Activated T-helper 2 cell treated with anti-CD3 and anti-CD28 coated beads, Interferon-gamma antibody, Interleukin-2, Interleukin-4, amounts not matched to agents 10 μg/mL and 5 μg/mL and 100 μg/mL, durations not matched to agents 14 hours and 24 hours and 36 hours (primary cell): ENCODE measurements at regions not wholly inside any gene's neighbourhood (a gene's known extent, or its start where the extent isn't known, plus 50 kb on each side); places are given as distances from the start of the nearest gene placed in this dataset.
A peak's percentile ranks its signal among the peaks of the same experiment; 100 is the strongest.
"Not testable (repeated sequence)": the region's sequence is repeated elsewhere in the genome, so short reads cannot be mapped to it uniquely, and the experiment has no call there.

Source experiments
- DNase-seq: peaks from one replicate; pipeline ENCODE4 v3.0.0; 2021; ENCODE audit warnings: low spot score
- H3K27ac Mint-ChIP-seq: one replicate; pipeline ENCODE4 v1.8.0; 2021; ENCODE audit warnings: mixed read lengths
- H3K27me3 Mint-ChIP-seq: one replicate; pipeline ENCODE4 v1.8.0; 2021; ENCODE audit warnings: low read depth, mixed read lengths
- H3K36me3 Mint-ChIP-seq: one replicate; pipeline ENCODE4 v1.8.0; 2021; ENCODE audit warnings: low read depth, mixed read lengths
- H3K4me1 Mint-ChIP-seq: one replicate; pipeline ENCODE4 v1.8.0; 2021; ENCODE audit warnings: low read depth, mixed read lengths
- H3K4me3 Mint-ChIP-seq: one replicate; pipeline ENCODE4 v1.8.0; 2021; ENCODE audit warnings: low read depth, mild to moderate bottlenecking, moderate library complexity, mixed read lengths
- H3K9me3 Mint-ChIP-seq: one replicate; pipeline ENCODE4 v1.8.0; 2021; ENCODE audit warnings: mixed read lengths
- intact Hi-C: fragments of 100-400 bp; cut with micrococcal nuclease; formaldehyde crosslinking; loops from one replicate; pipeline ENCODE4 v1.15.1; 2023

DNA sequence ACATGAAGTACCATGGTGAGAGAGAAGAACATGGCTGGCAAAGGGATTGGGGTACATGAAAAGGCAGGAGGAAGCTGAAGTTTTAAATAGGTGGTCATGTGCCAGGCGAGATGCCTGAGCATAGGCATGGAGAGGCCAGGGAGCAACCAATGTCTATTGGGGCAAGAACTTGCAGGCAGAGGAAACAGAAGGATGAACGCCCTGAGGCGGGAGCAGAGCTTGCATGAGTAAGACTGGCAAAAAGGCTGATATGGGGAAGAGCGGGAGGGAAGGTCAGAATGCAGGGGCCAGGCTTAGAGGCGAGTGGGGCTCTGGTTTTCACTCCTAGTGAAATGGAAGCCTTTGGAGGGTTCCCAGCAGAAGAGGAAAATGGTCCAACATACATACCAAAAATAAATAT lies 52.5 kb upstream of the VSTM5 start:
- H3K4me3 Mint-ChIP-seq = no peak overlapping the region
- H3K36me3 Mint-ChIP-seq = no peaks in the 10 kb centered on the region
- no peaks in the 10 kb centered on the region for H3K4me1 Mint-ChIP-seq
- intact Hi-C loops = no loop called here
- H3K27me3 Mint-ChIP-seq = peaks cover 2% of the 10 kb centered on the region
- no peaks in the 10 kb centered on the region for H3K9me3 Mint-ChIP-seq
- no peak overlapping the region for H3K27ac Mint-ChIP-seq
- no peak for DNase-seq

GRCh38 chr11:93903989-93904388 lies 53.6 kb upstream of the VSTM5 start:
- no peak overlapping the region for H3K27ac Mint-ChIP-seq
- no peaks in the 10 kb centered on the region for H3K9me3 Mint-ChIP-seq
- no peaks in the 10 kb centered on the region for H3K4me1 Mint-ChIP-seq
- intact Hi-C loops = no loop called here
- no peak overlapping the region for H3K4me3 Mint-ChIP-seq
- DNase-seq = no peak
- no peaks in the 10 kb centered on the region for H3K27me3 Mint-ChIP-seq
- no peaks in the 10 kb centered on the region for H3K36me3 Mint-ChIP-seq

DNA sequence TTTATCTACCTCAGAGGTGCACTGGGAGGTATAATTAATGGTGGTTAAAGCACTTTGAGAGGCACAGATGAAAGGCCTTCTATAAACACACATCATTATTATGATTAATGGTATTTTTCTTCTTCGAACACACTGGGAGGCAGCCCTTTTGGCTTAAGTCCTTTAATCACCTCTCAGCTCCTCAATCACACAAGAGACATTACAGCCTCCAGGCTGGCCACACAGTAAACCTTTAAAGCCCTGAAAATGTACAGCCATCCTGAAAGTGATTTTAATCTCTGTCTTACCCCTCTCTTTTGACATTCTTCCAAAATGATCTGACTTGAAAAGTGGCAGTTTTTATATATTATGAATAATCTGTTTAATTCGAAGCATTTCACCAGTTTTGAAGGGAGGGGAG lies 54.3 kb upstream of the VSTM5 start:
- no peak for DNase-seq
- intact Hi-C loops = no loop called here

GRCh38 chr11:93905384-93905783 lies 55.0 kb upstream of the VSTM5 start:
- H3K4me1 Mint-ChIP-seq = no peaks in the 10 kb centered on the region
- H3K27ac Mint-ChIP-seq = no peak overlapping the region
- H3K36me3 Mint-ChIP-seq = no peaks in the 10 kb centered on the region
- no peak overlapping the region for H3K4me3 Mint-ChIP-seq
- no peaks in the 10 kb centered on the region for H3K9me3 Mint-ChIP-seq
- no peak for DNase-seq
- intact Hi-C loops = no loop called here
- H3K27me3 Mint-ChIP-seq = no peaks in the 10 kb centered on the region

More for the DNA sequence above, 54.3 kb upstream of the VSTM5 start:
- no peaks in the 10 kb centered on the region for H3K36me3 Mint-ChIP-seq
- no peak overlapping the region for H3K4me3 Mint-ChIP-seq
- H3K9me3 Mint-ChIP-seq = no peaks in the 10 kb centered on the region
- H3K4me1 Mint-ChIP-seq = no peaks in the 10 kb centered on the region
- no peaks in the 10 kb centered on the region for H3K27me3 Mint-ChIP-seq
- H3K27ac Mint-ChIP-seq = no peak overlapping the region

- no peaks in the 10 kb centered on the region for H3K27me3 Mint-ChIP-seq
- no peak for DNase-seq
- no peaks in the 10 kb centered on the region for H3K9me3 Mint-ChIP-seq
- H3K4me3 Mint-ChIP-seq = no peak overlapping the region
- intact Hi-C loops = no loop called here
- no peaks in the 10 kb centered on the region for H3K4me1 Mint-ChIP-seq
- no peaks in the 10 kb centered on the region for H3K36me3 Mint-ChIP-seq
- H3K27ac Mint-ChIP-seq = no peak overlapping the region
Measured at GRCh38 chr11:93906486-93906885, 56.1 kb upstream of the VSTM5 start.

GRCh38 chr11:93907901-93908300 lies 57.5 kb upstream of the VSTM5 start:
- no peak for DNase-seq
- intact Hi-C loops = no loop called here
- Mint-ChIP-seq H3K9me3 (no peaks in the 10 kb centered on the region), H3K27me3 (no peaks in the 10 kb centered on the region), H3K27ac (no peak overlapping the region), H3K4me1 (no peaks in the 10 kb centered on the region), H3K4me3 (no peak overlapping the region), H3K36me3 (no peaks in the 10 kb centered on the region)

GRCh38 chr11:93908689-93909088 lies 58.3 kb upstream of the VSTM5 start:
- H3K4me1 Mint-ChIP-seq = no peaks in the 10 kb centered on the region

DNA sequence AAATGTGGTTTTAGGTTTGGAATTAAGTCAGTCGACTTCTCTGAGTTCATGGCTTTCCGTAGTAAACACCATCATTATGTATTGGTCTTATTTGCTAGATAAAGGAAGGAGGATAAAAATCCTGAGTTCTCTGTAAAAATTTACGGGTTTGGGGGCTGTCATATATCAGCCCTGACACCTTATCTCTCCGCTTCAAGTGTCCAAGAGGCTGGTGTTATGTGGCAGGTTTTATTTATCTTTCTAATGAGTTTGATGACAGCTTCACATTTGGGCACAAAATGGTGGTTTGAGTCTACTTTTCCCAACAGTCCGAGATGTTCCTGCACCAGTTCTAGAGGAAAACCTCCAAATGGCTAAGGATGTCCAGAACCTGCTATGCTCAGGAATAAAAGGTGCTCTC lies 67.3 kb upstream of the VSTM5 start:
- Mint-ChIP-seq H3K36me3 (no peaks in the 10 kb centered on the region), H3K27me3 (peaks cover 10% of the 10 kb centered on the region), H3K4me3 (no peak overlapping the region), H3K27ac (no peak overlapping the region), H3K9me3 (no peaks in the 10 kb centered on the region), H3K4me1 (no peaks in the 10 kb centered on the region)
- DNase-seq = no peak
- intact Hi-C loops = no loop called here

More at GRCh38 chr11:93908689-93909088, 58.3 kb upstream of the VSTM5 start:
- H3K36me3 Mint-ChIP-seq = no peaks in the 10 kb centered on the region
- no peak for DNase-seq
- H3K9me3 Mint-ChIP-seq = no peaks in the 10 kb centered on the region
- H3K27me3 Mint-ChIP-seq = peaks cover 2% of the 10 kb centered on the region
- intact Hi-C loops = no loop called here
- H3K27ac Mint-ChIP-seq = no peak overlapping the region
- H3K4me3 Mint-ChIP-seq = no peak overlapping the region

GRCh38 chr11:93921695-93922468 lies 71.5 kb upstream of the VSTM5 start:
- Mint-ChIP-seq H3K27me3 (no peaks in the 10 kb centered on the region), H3K9me3 (peaks cover 8% of the 10 kb centered on the region), H3K4me3 (no peak overlapping the region), H3K27ac (no peak overlapping the region), H3K4me1 (no peaks in the 10 kb centered on the region), H3K36me3 (no peaks in the 10 kb centered on the region)
- intact Hi-C loops = loop anchor here (1.0 kb wide), 1 partner anchor 583 kb away; no protein-coding TSS in a partner anchor
- peak; percentile 9 for DNase-seq

DNA sequence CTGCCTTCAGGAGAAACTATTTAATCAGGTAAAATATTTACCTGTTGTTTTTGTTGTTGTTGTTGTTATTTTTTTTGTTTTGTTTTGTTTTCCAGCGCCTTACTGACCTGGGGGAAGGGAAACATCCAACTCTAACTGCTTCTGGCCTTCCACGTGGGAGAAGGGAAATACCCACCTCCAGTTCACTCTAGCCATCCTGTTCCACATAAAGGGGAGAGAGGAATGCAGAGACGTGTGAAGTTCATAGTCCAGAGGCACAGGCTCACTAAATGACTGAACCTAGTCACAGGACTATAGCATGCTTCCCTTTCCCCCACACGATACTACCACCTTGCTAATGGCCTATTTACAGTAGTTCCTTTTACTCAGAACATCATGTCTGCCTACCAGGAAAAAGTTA lies 72.4 kb upstream of the VSTM5 start:
- H3K27me3 Mint-ChIP-seq = no peaks in the 10 kb centered on the region
- no peaks in the 10 kb centered on the region for H3K4me1 Mint-ChIP-seq
- H3K36me3 Mint-ChIP-seq = no peaks in the 10 kb centered on the region
- no peak for DNase-seq
- H3K9me3 Mint-ChIP-seq = peaks cover 8% of the 10 kb centered on the region
- H3K4me3 Mint-ChIP-seq = no peak overlapping the region
- intact Hi-C loops = no loop called here
- no peak overlapping the region for H3K27ac Mint-ChIP-seq

DNA sequence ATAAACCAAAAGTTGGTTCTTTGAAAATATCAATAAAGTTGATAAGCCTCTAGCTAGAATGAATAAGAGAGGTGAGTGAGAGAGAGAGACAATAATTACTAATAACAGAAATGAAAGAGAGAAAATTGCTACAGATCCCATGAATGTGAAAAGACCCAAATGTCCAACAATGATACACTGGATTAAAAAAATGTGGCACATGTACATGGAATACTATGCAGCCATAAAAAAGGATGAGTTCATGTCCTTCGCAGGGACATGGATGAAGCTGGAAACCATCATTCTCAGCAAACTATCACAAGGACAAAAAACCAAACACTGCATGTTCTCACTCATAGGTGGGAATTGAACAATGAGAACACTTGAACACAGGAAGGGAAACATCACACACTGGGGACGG lies 75.7 kb upstream of the VSTM5 start:
- H3K4me1 Mint-ChIP-seq, DNase-seq, H3K4me3 Mint-ChIP-seq, H3K27ac Mint-ChIP-seq, H3K36me3 Mint-ChIP-seq, H3K9me3 Mint-ChIP-seq, H3K27me3 Mint-ChIP-seq, intact Hi-C loops: not testable (repeated sequence)

GRCh38 chr11:93929407-93929806 lies 79.0 kb upstream of the VSTM5 start:
- H3K27me3 Mint-ChIP-seq = no peaks in the 10 kb centered on the region
- H3K4me3 Mint-ChIP-seq = no peak overlapping the region
- intact Hi-C loops = no loop called here
- H3K36me3 Mint-ChIP-seq = no peaks in the 10 kb centered on the region
- no peak overlapping the region for H3K27ac Mint-ChIP-seq
- no peak for DNase-seq
- H3K4me1 Mint-ChIP-seq = no peaks in the 10 kb centered on the region
- H3K9me3 Mint-ChIP-seq = peaks cover 8% of the 10 kb centered on the region

DNA sequence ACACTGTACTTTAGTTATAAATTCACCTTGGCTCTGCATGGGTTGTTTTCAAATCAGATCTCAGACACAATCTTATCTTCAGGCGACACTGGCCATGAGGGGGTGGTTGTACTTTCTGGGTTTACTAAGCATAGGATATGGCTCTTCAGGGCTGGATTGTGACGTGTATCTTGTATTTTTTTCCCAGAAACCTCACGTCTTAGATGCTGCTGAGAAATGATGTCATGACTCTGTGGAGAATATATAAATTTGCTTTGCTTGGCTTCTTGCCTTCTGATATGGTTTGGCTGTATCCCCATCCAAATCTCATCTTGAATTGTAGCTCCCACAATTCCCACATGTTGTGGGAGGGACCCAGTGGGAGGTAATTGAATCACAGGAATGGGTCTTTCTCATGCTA lies 82.8 kb upstream of the VSTM5 start:
- DNase-seq = no peak
- no peak overlapping the region for H3K27ac Mint-ChIP-seq
- intact Hi-C loops = no loop called here
- no peaks in the 10 kb centered on the region for H3K36me3 Mint-ChIP-seq
- no peak overlapping the region for H3K4me3 Mint-ChIP-seq
- H3K9me3 Mint-ChIP-seq = no peaks in the 10 kb centered on the region
- H3K27me3 Mint-ChIP-seq = no peaks in the 10 kb centered on the region
- H3K4me1 Mint-ChIP-seq = no peaks in the 10 kb centered on the region

DNA sequence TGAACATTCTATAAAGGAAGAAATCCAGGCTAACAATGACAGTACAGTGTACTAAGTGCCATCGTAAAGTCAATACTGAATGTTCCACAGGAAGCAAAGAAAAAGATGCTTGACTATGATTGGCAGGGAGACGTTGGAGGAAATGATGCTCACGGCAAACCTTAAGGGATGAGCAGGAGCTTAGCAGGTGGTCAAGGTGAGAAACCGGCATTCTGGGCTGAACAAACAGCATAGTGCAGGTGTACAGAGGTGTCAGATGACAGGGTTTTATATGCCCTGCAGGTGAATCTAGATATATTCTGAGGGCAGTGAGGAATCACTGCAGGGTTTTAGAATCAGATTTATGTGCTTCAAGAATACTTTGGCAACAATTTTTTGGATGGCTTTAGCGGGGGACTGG lies 85.3 kb upstream of the HEPHL1 start:
- DNase-seq = no peak
- intact Hi-C loops = no loop called here
- H3K36me3 Mint-ChIP-seq = no peaks in the 10 kb centered on the region
- no peak overlapping the region for H3K27ac Mint-ChIP-seq
- H3K9me3 Mint-ChIP-seq = no peaks in the 10 kb centered on the region
- H3K4me1 Mint-ChIP-seq = no peaks in the 10 kb centered on the region
- no peak overlapping the region for H3K4me3 Mint-ChIP-seq
- H3K27me3 Mint-ChIP-seq = no peaks in the 10 kb centered on the region
